GM12878 (cell line): ENCODE measurements at regions not wholly inside any gene's neighbourhood (a gene's known extent, or its start where the extent isn't known, plus 50 kb on each side); places are given as distances from the start of the nearest gene placed in this dataset.

Experiments
- ETV6 ChIP-seq, 2 experiments: fragments of 450-650 bp in 1 of 2; IDR thresholded peaks in 1 of 2; conservative IDR thresholded peaks in 1 of 2; 2 replicates each; pipeline ENCODE4 v1.6.1; 2014; ENCODE audit warnings: antibody characterized with exemption in 1 of 2, borderline replicate concordance in 1 of 2, low read depth in 1 of 2, mild to moderate bottlenecking in 1 of 2, moderate library complexity in 1 of 2
- FOXM1 ChIP-seq: IDR thresholded peaks from 2 replicates; pipeline ENCODE4 v1.6.1; 2012; ENCODE audit warnings: low read depth, mild to moderate bottlenecking, inconsistent platforms, low read length, moderate library complexity
- MAX ChIP-seq: IDR thresholded peaks from 2 replicates; pipeline ENCODE4 v1.6.1; 2012; ENCODE audit warnings: low read depth, low read length, improper control_type of control experiment
- POLR2A ChIP-seq: IDR thresholded peaks from 2 replicates; pipeline ENCODE4 v1.6.1; 2011; ENCODE audit warnings: low read depth, mild to moderate bottlenecking, low read length
- SREBF1 ChIP-seq: IDR thresholded peaks from 2 replicates; pipeline ENCODE4 v1.6.1; 2012; ENCODE audit warnings: mild to moderate bottlenecking, low read length
- SRF ChIP-seq, 2 experiments: IDR thresholded peaks; 2 replicates each; pipeline ENCODE4 v1.6.1; 2011; ENCODE audit warnings: low read depth in 2 of 2, low read length in 2 of 2, mild to moderate bottlenecking in 1 of 2, moderate library complexity in 1 of 2
- ZNF274 ChIP-seq: IDR thresholded peaks from one replicate; pipeline ENCODE4 v1.8.0; 2011; ENCODE audit not compliant: insufficient read length, insufficient read depth
- TF ChIP-seq, protein P1 (sequence below), 3 experiments: IDR thresholded peaks in 2 of 3; conservative IDR thresholded peaks in 1 of 3; 2 replicates each; pipeline ENCODE4 v1.5.1; 2011; ENCODE audit warnings: low read depth in 3 of 3, low read length in 3 of 3, mild to moderate bottlenecking in 3 of 3, control low read depth in 2 of 3, moderate library complexity in 2 of 3, inconsistent platforms in 1 of 3, mixed read lengths in 1 of 3; ENCODE audit not compliant: control insufficient read depth in 2 of 3, insufficient read depth in 1 of 3; ENCODE audit errors: extremely low read depth in 1 of 3
- TF ChIP-seq, protein P2 (sequence below): IDR thresholded peaks from 2 replicates; pipeline ENCODE4 v1.6.1; 2011; ENCODE audit warnings: borderline replicate concordance, low read depth, mild to moderate bottlenecking, moderate library complexity, mixed read lengths, low read length; ENCODE audit not compliant: insufficient read depth; ENCODE audit errors: extremely low read length
- TF ChIP-seq, protein P3 (sequence below): fragments of 450-650 bp; IDR thresholded peaks from 2 replicates; pipeline ENCODE4 v1.6.1; 2018; ENCODE audit warnings: mild to moderate bottlenecking, low read depth, moderate library complexity; ENCODE audit not compliant: partially characterized antibody

- TF ChIP-seq FOXM1 = no peak; the same call in 1 of the 2 replicates
- TF ChIP-seq SREBF1 = no peak
- no peak for TF ChIP-seq MAX
- TF ChIP-seq, protein P1, sequence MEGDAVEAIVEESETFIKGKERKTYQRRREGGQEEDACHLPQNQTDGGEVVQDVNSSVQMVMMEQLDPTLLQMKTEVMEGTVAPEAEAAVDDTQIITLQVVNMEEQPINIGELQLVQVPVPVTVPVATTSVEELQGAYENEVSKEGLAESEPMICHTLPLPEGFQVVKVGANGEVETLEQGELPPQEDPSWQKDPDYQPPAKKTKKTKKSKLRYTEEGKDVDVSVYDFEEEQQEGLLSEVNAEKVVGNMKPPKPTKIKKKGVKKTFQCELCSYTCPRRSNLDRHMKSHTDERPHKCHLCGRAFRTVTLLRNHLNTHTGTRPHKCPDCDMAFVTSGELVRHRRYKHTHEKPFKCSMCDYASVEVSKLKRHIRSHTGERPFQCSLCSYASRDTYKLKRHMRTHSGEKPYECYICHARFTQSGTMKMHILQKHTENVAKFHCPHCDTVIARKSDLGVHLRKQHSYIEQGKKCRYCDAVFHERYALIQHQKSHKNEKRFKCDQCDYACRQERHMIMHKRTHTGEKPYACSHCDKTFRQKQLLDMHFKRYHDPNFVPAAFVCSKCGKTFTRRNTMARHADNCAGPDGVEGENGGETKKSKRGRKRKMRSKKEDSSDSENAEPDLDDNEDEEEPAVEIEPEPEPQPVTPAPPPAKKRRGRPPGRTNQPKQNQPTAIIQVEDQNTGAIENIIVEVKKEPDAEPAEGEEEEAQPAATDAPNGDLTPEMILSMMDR (IDR thresholded peaks at IDR 0.05 in 2 of 3, conservative IDR thresholded peaks at IDR 0.05 in 1 of 3; ENCODE audit: control insufficient read depth in 2 of 3, extremely low read depth in 1 of 3, insufficient read depth in 1 of 3, low read depth in 3 of 3, low read length in 3 of 3) = no peak
- TF ChIP-seq, protein P2, sequence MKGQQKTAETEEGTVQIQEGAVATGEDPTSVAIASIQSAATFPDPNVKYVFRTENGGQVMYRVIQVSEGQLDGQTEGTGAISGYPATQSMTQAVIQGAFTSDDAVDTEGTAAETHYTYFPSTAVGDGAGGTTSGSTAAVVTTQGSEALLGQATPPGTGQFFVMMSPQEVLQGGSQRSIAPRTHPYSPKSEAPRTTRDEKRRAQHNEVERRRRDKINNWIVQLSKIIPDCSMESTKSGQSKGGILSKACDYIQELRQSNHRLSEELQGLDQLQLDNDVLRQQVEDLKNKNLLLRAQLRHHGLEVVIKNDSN = no peak
- TF ChIP-seq POLR2A = no peak
- no peak for TF ChIP-seq ZNF274
- TF ChIP-seq, protein P3, sequence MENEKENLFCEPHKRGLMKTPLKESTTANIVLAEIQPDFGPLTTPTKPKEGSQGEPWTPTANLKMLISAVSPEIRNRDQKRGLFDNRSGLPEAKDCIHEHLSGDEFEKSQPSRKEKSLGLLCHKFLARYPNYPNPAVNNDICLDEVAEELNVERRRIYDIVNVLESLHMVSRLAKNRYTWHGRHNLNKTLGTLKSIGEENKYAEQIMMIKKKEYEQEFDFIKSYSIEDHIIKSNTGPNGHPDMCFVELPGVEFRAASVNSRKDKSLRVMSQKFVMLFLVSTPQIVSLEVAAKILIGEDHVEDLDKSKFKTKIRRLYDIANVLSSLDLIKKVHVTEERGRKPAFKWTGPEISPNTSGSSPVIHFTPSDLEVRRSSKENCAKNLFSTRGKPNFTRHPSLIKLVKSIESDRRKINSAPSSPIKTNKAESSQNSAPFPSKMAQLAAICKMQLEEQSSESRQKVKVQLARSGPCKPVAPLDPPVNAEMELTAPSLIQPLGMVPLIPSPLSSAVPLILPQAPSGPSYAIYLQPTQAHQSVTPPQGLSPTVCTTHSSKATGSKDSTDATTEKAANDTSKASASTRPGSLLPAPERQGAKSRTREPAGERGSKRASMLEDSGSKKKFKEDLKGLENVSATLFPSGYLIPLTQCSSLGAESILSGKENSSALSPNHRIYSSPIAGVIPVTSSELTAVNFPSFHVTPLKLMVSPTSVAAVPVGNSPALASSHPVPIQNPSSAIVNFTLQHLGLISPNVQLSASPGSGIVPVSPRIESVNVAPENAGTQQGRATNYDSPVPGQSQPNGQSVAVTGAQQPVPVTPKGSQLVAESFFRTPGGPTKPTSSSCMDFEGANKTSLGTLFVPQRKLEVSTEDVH = no peak
- peak in 1 of 2 experiments; percentile 19; a peak in 1 of 4 replicates for TF ChIP-seq ETV6 (conservative IDR thresholded peaks at IDR 0.05 in 1 of 2, IDR thresholded peaks at IDR 0.05 in 1 of 2; ENCODE audit: borderline replicate concordance in 1 of 2, low read depth in 1 of 2)
- no peak for TF ChIP-seq SRF (IDR thresholded peaks at IDR 0.05; ENCODE audit: low read depth in 2 of 2, low read length in 2 of 2)
Observed at GRCh38 chr6:137949686-137950390, 82.8 kb downstream of the TNFAIP3 start.
